Small intestine (tissue), 7 donors: ENCODE measurements at regions not wholly inside any gene's neighbourhood (a gene's known extent, or its start where the extent isn't known, plus 50 kb on each side); places are given as distances from the start of the nearest gene placed in this dataset.

Source experiments
- DNase-seq, 2 donors: peaks; one replicate each; pipeline versions ENCODE4 v3.0.0 to v3.0.0-alpha.2; 2013
- FAIRE-seq: peaks from 2 replicates; lab custom pipeline; 2012; peaks lifted over from hg19 to GRCh38; lab: Jason Lieb, UNC
- H3K27ac ChIP-seq, 3 donors: one replicate each; pipeline ENCODE4 v1.5.1; 2013; ENCODE audit warnings: low read length in 2 of 3, mild to moderate bottlenecking in 2 of 3, control low read depth in 1 of 3, inconsistent platforms in 1 of 3, low read depth in 1 of 3, moderate library complexity in 1 of 3
- H3K27me3 ChIP-seq, 3 donors: one replicate each; pipeline ENCODE4 v1.6.1; 2013; ENCODE audit warnings: low read length in 3 of 3, inconsistent platforms in 1 of 3; ENCODE audit not compliant: control insufficient read depth in 3 of 3, insufficient read depth in 3 of 3
- H3K36me3 ChIP-seq, 3 donors: one replicate each; pipeline ENCODE4 v1.6.1; 2013; ENCODE audit warnings: low read length in 3 of 3, inconsistent platforms in 1 of 3, low read depth in 1 of 3, mild to moderate bottlenecking in 1 of 3, moderate library complexity in 1 of 3; ENCODE audit not compliant: control insufficient read depth in 3 of 3, insufficient read depth in 2 of 3
- H3K4me1 ChIP-seq, 3 donors: one replicate each; pipeline ENCODE4 v1.6.1; 2013; ENCODE audit warnings: low read length in 2 of 3, inconsistent platforms in 1 of 3, low read depth in 1 of 3, mild to moderate bottlenecking in 1 of 3, moderate library complexity in 1 of 3; ENCODE audit not compliant: control insufficient read depth in 3 of 3, insufficient read depth in 2 of 3
- H3K4me3 ChIP-seq, 3 donors: one replicate each; pipeline ENCODE4 v1.5.1; 2013; ENCODE audit warnings: low read length in 3 of 3, control low read depth in 1 of 3, inconsistent platforms in 1 of 3, low read depth in 1 of 3, mild to moderate bottlenecking in 1 of 3, moderate library complexity in 1 of 3
- H3K9me3 ChIP-seq, 2 donors: one replicate each; pipeline ENCODE4 v1.6.1; 2013; ENCODE audit warnings: low read depth in 1 of 2, low read length in 1 of 2; ENCODE audit not compliant: control insufficient read depth in 2 of 2, insufficient read depth in 1 of 2
- WGBS, 3 donors: extraction: QIAGEN DNeasy Blood & Tissue Kit; methylation state at CpG; one replicate each; pipeline ENCODE4 v1.1.7; 2013; 5-methylcytosine and 5-hydroxymethylcytosine counted together
- donor health status: healthy with polysubstance abuse.
- donor health status: control.
- donor health status: control.
- donor health status: Bipolar disorder and iron deficiency.
- donor health status: healthy.

DNA sequence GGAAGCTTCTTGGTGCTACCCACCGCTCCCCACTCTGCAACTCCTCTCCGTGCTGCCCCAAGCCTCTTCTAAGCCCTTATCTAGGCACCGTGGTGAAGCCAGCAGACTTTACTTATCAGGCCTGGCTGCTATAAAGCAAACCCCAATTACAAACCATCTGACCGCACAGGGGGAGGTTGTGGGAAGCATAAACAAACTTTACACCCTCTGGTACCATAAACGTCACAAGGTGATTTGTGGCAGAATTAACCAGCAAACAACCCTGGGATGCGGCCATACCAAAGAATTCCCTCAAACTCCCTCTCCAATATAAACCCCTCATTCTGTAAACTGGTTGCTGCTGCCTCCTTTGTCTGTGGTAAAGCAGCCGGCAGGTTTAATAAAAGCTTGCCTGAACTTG lies 55.2 kb downstream of the MAGEC2 start:
- FAIRE-seq (no peak), DNase-seq (no peak)
- Histone ChIP-seq H3K27me3 (no peaks in the 10 kb centered on the region), H3K4me1 (no peaks in the 10 kb centered on the region), H3K9me3 (peaks cover 0 to 6% of the 10 kb centered on the region in 2 donors), H3K27ac (no peak overlapping the region), H3K4me3 (no peak overlapping the region), H3K36me3 (no peaks in the 10 kb centered on the region)
- 15 to 22% (median 20%) methylated on average over 7 of the region's 7 CpGs for WGBS, 3 donors

DNA sequence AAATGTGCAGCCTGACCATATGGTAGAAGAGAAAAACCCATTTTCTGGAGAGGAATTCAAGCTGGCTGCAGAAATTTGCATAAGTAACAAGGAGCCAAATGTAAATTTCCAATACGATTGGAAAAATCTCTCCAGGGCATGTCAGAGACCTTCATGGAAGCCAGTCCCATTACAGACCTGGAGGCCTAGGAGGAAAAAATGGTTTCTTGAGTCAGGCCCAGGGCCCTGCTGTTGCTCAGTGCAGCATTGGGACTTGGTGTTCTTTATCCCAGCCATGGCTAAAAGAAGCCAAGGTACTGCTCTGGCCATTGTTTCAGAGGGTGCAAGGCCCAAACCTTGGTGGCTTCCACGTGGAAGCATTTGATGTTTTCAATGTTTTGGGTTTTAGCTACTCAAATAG lies 70.6 kb downstream of the MAGEC2 start:
- FAIRE-seq (no peak), DNase-seq (no peak)
- WGBS, 3 donors = 54 to 68% (median 56%) methylated on average over 2 of the region's 2 CpGs
- no peaks in the 10 kb centered on the region for H3K4me1 ChIP-seq
- peaks cover 0 to 15% of the 10 kb centered on the region in 2 donors for H3K9me3 ChIP-seq
- H3K4me3 ChIP-seq = no peak overlapping the region
- no peak overlapping the region for H3K27ac ChIP-seq
- no peaks in the 10 kb centered on the region for H3K27me3 ChIP-seq
- H3K36me3 ChIP-seq = no peaks in the 10 kb centered on the region

GRCh38 chrX:142096253-142096652 lies 108.8 kb downstream of the MAGEC2 start:
- Histone ChIP-seq H3K9me3 (no peaks in the 10 kb centered on the region), H3K36me3 (no peaks in the 10 kb centered on the region), H3K4me3 (no peak overlapping the region), H3K4me1 (no peaks in the 10 kb centered on the region), H3K27me3 (no peaks in the 10 kb centered on the region), H3K27ac (no peak overlapping the region)
- DNase-seq = no peak
- 32 to 53% (median 36%) methylated on average over 1 of the region's 1 CpG for WGBS, 3 donors
- no peak for FAIRE-seq

GRCh38 chrX:142095651-142096245 lies 109.3 kb downstream of the MAGEC2 start:
- DNase-seq (no peak), FAIRE-seq (no peak)
- Histone ChIP-seq H3K36me3 (no peaks in the 10 kb centered on the region), H3K27me3 (no peaks in the 10 kb centered on the region), H3K9me3 (no peaks in the 10 kb centered on the region), H3K4me3 (no peak overlapping the region), H3K27ac (no peak overlapping the region), H3K4me1 (no peaks in the 10 kb centered on the region)
- 51 to 70% (median 56%) methylated on average over 5 of the region's 5 CpGs for WGBS, 3 donors

GRCh38 chrX:142089193-142089592 lies 115.9 kb downstream of the MAGEC2 start:
- no peaks in the 10 kb centered on the region for H3K36me3 ChIP-seq
- H3K27ac ChIP-seq = no peak overlapping the region
- 26 to 56% (median 38%) methylated on average over 1 of the region's 1 CpG for WGBS, 3 donors
- H3K9me3 ChIP-seq = no peaks in the 10 kb centered on the region
- no peak overlapping the region for H3K4me3 ChIP-seq
- DNase-seq (no peak), FAIRE-seq (no peak)
- H3K27me3 ChIP-seq = no peaks in the 10 kb centered on the region
- H3K4me1 ChIP-seq = no peaks in the 10 kb centered on the region

- Histone ChIP-seq H3K36me3 (no peaks in the 10 kb centered on the region), H3K27me3 (no peaks in the 10 kb centered on the region), H3K4me3 (no peak overlapping the region), H3K4me1 (no peaks in the 10 kb centered on the region), H3K27ac (no peak overlapping the region), H3K9me3 (peaks cover 0 to 2% of the 10 kb centered on the region in 2 donors)
- FAIRE-seq = no peak
- DNase-seq = no peak
- 0 to 23% (median 0%) methylated on average over 1 of the region's 1 CpG for WGBS, 3 donors
Measured at GRCh38 chrX:142084611-142085010, 120.5 kb downstream of the MAGEC2 start.

GRCh38 chrX:142076633-142077032 lies 128.5 kb downstream of the MAGEC2 start:
- no peak for DNase-seq
- Histone ChIP-seq H3K4me3 (no peak overlapping the region), H3K9me3 (no peaks in the 10 kb centered on the region), H3K4me1 (no peaks in the 10 kb centered on the region), H3K27ac (no peak overlapping the region), H3K36me3 (no peaks in the 10 kb centered on the region), H3K27me3 (no peaks in the 10 kb centered on the region)
- WGBS, 3 donors = 25 to 51% (median 50%) methylated on average over 2 of the region's 2 CpGs
- FAIRE-seq = no peak

GRCh38 chrX:142068365-142068764 lies 136.7 kb downstream of the MAGEC2 start:
- Histone ChIP-seq H3K36me3 (no peaks in the 10 kb centered on the region), H3K4me3 (no peak overlapping the region), H3K4me1 (no peaks in the 10 kb centered on the region), H3K27me3 (no peaks in the 10 kb centered on the region), H3K27ac (no peak overlapping the region), H3K9me3 (no peaks in the 10 kb centered on the region)
- no peak for FAIRE-seq
- whole genome bisulfite sequencing, 3 donors = 48 to 63% (median 56%) methylated on average over 2 of the region's 2 CpGs
- no peak for DNase-seq

DNA sequence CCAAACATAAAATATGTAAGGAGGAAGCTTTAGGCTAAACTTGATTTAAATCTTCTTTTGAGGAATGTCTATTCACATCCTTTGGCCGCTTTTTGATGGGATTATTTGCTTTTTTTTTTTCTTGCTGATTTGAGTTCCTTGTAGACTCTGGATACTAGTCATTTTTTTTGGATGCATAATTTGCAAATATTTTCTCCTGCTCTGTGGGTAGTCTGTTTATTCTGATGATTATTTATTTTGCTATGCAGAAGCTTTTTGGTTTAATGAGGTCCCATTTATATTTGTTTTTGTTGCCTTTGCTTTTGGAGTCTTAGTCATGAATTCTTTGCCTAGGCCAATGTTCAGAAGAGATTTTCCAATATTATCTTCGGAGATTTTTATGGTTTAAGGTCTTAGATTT lies 144.9 kb downstream of the MAGEC2 start:
- Histone ChIP-seq H3K4me3 (no peak overlapping the region), H3K27ac (no peak overlapping the region), H3K4me1 (no peaks in the 10 kb centered on the region), H3K36me3 (no peaks in the 10 kb centered on the region), H3K9me3 (peaks cover 0 to 7% of the 10 kb centered on the region in 2 donors), H3K27me3 (no peaks in the 10 kb centered on the region)
- 61 to 82% (median 69%) methylated on average over 2 of the region's 2 CpGs for WGBS, 3 donors
- DNase-seq (no peak), FAIRE-seq (no peak)
